CD4-positive, alpha-beta T cell (primary cell): ENCODE measurements at regions not wholly inside any gene's neighbourhood (a gene's known extent, or its start where the extent isn't known, plus 50 kb on each side); places are given as distances from the start of the nearest gene placed in this dataset.

ENCODE experiments used
- ATAC-seq: fragments of 200-7000 bp; cut with Tn5 transposase; one replicate; pipeline ENCODE4 v1.10.0; 2022; ENCODE audit warnings: mild to moderate bottlenecking; ENCODE audit not compliant: poor library complexity
- CTCF ChIA-PET: fragments of 350-600 bp; sonication (Branson Sonifier 250); formaldehyde crosslinking; loops from one replicate; lab custom pipeline; 2021; ENCODE audit warnings: antibody characterized with exemption, inconsistent platforms; lab: Charles Lee
- POLR2A ChIA-PET: fragments of 350-600 bp; sonication (Branson Sonifier 250); formaldehyde crosslinking; loops from one replicate; lab custom pipeline; 2021; ENCODE audit warnings: antibody characterized with exemption, inconsistent platforms; lab: Charles Lee
- DNase-seq, 14 experiments: peaks; one replicate each; pipeline ENCODE4 v3.0.0-alpha.2; 2013 to 2020; ENCODE audit warnings: mixed read lengths in 2 of 14
- H3K27ac ChIP-seq, 2 donors: one replicate each; pipeline versions ENCODE4 v1.5.1 to v1.7.0; 2013; ENCODE audit warnings: low read length in 2 of 2, low read depth in 1 of 2, mild to moderate bottlenecking in 1 of 2
- H3K27me3 ChIP-seq, 2 experiments: 1 replicate in 1 of 2; 2 replicates in 1 of 2; pipeline versions ENCODE4 v1.6.1 to v1.7.0; 2013; ENCODE audit warnings: low read length in 2 of 2, control low read depth in 1 of 2, mild to moderate bottlenecking in 1 of 2, moderate library complexity in 1 of 2; ENCODE audit not compliant: insufficient read depth in 2 of 2, control insufficient read depth in 1 of 2
- H3K36me3 ChIP-seq: one replicate; pipeline ENCODE4 v1.6.1; 2013; ENCODE audit warnings: low read length, control low read depth; ENCODE audit not compliant: insufficient read depth
- H3K4me1 ChIP-seq: one replicate; pipeline ENCODE4 v1.6.1; 2013; ENCODE audit warnings: low read length, control low read depth; ENCODE audit not compliant: insufficient read depth
- H3K4me3 ChIP-seq: one replicate; pipeline ENCODE4 v1.5.1; 2013; ENCODE audit warnings: mild to moderate bottlenecking, low read length, moderate library complexity
- H3K9me3 ChIP-seq, 2 experiments: 1 replicate in 1 of 2; 2 replicates in 1 of 2; pipeline versions ENCODE4 v1.6.1 to v1.7.0; 2013; ENCODE audit warnings: low read length in 2 of 2, mild to moderate bottlenecking in 2 of 2, control low read depth in 1 of 2, moderate library complexity in 1 of 2; ENCODE audit not compliant: control insufficient read depth in 1 of 2, insufficient read depth in 1 of 2
- H3K27ac Mint-ChIP-seq: one replicate; pipeline ENCODE4 v1.8.0; 2020; ENCODE audit warnings: mixed read lengths
- H3K27me3 Mint-ChIP-seq: one replicate; pipeline ENCODE4 v1.8.0; 2021; ENCODE audit warnings: mixed read lengths
- H3K36me3 Mint-ChIP-seq: one replicate; pipeline ENCODE4 v1.8.0; 2021; ENCODE audit warnings: low read depth, mixed read lengths
- H3K4me1 Mint-ChIP-seq: one replicate; pipeline ENCODE4 v1.8.0; 2021; ENCODE audit warnings: low read depth, mixed read lengths
- H3K4me3 Mint-ChIP-seq: one replicate; pipeline ENCODE4 v1.8.0; 2020; ENCODE audit warnings: mild to moderate bottlenecking, mixed read lengths
- H3K9me3 Mint-ChIP-seq: one replicate; pipeline ENCODE4 v1.8.0; 2020; ENCODE audit warnings: mixed read lengths
- intact Hi-C, 2 experiments: fragments of 100-400 bp; cut with DNase I in 1 of 2; cut with micrococcal nuclease in 1 of 2; formaldehyde crosslinking; loops; one replicate each; pipeline versions ENCODE4 v1.15.1 to v1.9.0; 2023 to 2025; cut with DNase I, micrococcal nuclease
- TF ChIP-seq, protein P1 (sequence below): fragments of 200-600 bp; IDR thresholded peaks from one replicate; pipeline ENCODE4 v1.8.0; 2022; ENCODE audit warnings: antibody characterized with exemption, mild to moderate bottlenecking

DNA sequence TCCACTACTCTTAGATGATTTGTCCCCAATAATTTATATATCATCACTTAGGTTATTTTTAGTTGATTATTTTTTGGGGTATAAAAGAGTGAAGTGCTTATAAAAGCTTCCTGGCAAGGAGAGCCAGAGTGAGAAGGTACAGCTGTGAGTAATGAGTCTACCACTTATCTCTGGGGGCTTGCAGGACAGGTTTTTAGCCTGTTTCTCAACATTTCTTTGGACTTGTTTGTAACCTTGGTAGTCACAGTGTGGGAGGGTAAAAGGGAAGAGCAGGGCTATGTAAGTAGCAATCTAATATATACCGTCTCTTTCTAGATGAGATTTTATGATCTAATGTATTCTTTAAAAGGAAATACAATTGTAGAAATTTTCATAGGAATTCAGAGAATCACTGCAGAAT is 321.3 kb upstream of the GOLIM4 start:
- DNase-seq (no peak), ATAC-seq (no peak)
- H3K4me3 Mint-ChIP-seq = no peak overlapping the region
- Histone ChIP-seq H3K4me1 (no peaks in the 10 kb centered on the region), H3K9me3 (no peaks in the 10 kb centered on the region), H3K36me3 (no peaks in the 10 kb centered on the region), H3K27me3 (no peaks in the 10 kb centered on the region), H3K4me3 (no peak overlapping the region), H3K27ac (no peak overlapping the region)
- no peak overlapping the region for H3K27ac Mint-ChIP-seq
- no peaks in the 10 kb centered on the region for H3K9me3 Mint-ChIP-seq
- TF ChIP-seq, protein P1, sequence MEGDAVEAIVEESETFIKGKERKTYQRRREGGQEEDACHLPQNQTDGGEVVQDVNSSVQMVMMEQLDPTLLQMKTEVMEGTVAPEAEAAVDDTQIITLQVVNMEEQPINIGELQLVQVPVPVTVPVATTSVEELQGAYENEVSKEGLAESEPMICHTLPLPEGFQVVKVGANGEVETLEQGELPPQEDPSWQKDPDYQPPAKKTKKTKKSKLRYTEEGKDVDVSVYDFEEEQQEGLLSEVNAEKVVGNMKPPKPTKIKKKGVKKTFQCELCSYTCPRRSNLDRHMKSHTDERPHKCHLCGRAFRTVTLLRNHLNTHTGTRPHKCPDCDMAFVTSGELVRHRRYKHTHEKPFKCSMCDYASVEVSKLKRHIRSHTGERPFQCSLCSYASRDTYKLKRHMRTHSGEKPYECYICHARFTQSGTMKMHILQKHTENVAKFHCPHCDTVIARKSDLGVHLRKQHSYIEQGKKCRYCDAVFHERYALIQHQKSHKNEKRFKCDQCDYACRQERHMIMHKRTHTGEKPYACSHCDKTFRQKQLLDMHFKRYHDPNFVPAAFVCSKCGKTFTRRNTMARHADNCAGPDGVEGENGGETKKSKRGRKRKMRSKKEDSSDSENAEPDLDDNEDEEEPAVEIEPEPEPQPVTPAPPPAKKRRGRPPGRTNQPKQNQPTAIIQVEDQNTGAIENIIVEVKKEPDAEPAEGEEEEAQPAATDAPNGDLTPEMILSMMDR = no peak
- intact Hi-C loops = no loop called here
- POLR2A ChIA-PET = no interaction called here
- CTCF ChIA-PET = no interaction called here
- no peaks in the 10 kb centered on the region for H3K36me3 Mint-ChIP-seq
- H3K27me3 Mint-ChIP-seq = no peaks in the 10 kb centered on the region
- no peaks in the 10 kb centered on the region for H3K4me1 Mint-ChIP-seq

DNA sequence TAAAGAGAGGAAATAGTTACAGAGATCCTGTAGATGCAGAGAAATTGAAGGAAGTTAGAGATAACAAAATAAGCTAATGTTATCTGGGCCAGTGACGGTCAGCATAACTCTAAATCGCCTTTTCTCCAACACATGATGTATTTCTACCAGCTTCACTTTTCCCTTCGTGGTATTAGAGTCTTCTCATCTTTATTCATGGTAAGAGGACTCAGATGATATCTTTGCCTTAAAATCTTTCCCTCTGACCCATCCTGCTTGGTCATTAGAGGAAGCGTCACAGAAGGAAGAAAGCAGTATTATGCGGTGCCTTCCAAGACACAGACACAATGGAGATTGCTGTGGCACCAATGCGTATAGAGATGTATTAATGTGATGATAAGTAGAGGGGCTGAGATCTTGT is 320.7 kb upstream of the GOLIM4 start:
- no peaks in the 10 kb centered on the region for H3K36me3 Mint-ChIP-seq
- Histone ChIP-seq H3K9me3 (no peaks in the 10 kb centered on the region), H3K4me3 (no peak overlapping the region), H3K36me3 (no peaks in the 10 kb centered on the region), H3K27me3 (no peaks in the 10 kb centered on the region), H3K4me1 (no peaks in the 10 kb centered on the region), H3K27ac (no peak overlapping the region)
- H3K9me3 Mint-ChIP-seq = no peaks in the 10 kb centered on the region
- ATAC-seq (no peak), DNase-seq (no peak)
- intact Hi-C loops = no loop called here
- H3K4me3 Mint-ChIP-seq = no peak overlapping the region
- H3K27ac Mint-ChIP-seq = no peak overlapping the region
- TF ChIP-seq, protein P1 = no peak
- H3K4me1 Mint-ChIP-seq = no peaks in the 10 kb centered on the region
- no peaks in the 10 kb centered on the region for H3K27me3 Mint-ChIP-seq
- ChIA-PET CTCF (no interaction called here), POLR2A (no interaction called here)

DNA sequence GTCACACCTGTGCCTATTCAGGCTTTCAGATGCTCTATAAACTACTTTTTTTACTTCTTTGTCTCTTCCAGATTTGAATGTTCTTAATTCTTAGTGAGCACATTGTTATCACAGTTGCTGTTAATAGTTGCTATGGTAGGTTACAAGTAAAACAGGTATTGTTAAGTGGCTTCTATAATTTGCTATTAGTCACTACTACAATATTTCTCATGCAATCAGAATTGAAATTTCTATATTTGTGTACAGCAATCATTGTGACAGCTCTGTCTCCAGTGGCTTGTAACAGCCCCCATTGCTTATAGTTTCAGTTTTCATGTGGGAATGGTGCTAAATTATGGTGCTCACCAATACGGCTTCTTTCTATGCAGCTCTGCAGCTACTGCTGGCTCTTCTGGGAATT is 318.4 kb upstream of the GOLIM4 start:
- TF ChIP-seq, protein P1 = no peak
- H3K27ac Mint-ChIP-seq = no peak overlapping the region
- Histone ChIP-seq H3K36me3 (no peaks in the 10 kb centered on the region), H3K4me1 (no peaks in the 10 kb centered on the region), H3K4me3 (no peak overlapping the region), H3K27ac (no peak overlapping the region), H3K9me3 (no peaks in the 10 kb centered on the region), H3K27me3 (no peaks in the 10 kb centered on the region)
- peaks cover 3% of the 10 kb centered on the region for H3K9me3 Mint-ChIP-seq
- ATAC-seq (no peak), DNase-seq (no peak)
- ChIA-PET CTCF (no interaction called here), POLR2A (no interaction called here)
- H3K4me3 Mint-ChIP-seq = no peak overlapping the region
- H3K36me3 Mint-ChIP-seq = no peaks in the 10 kb centered on the region
- no peaks in the 10 kb centered on the region for H3K27me3 Mint-ChIP-seq
- no peaks in the 10 kb centered on the region for H3K4me1 Mint-ChIP-seq
- intact Hi-C loops = no loop called here
